ENCODE measurements at regions not wholly inside any gene's neighbourhood (a gene's known extent, or its start where the extent isn't known, plus 50 kb on each side); places are given as distances from the start of the nearest gene placed in this dataset.

- TF ChIP-seq FOXK2 (IDR thresholded peaks at IDR 0.05), result no peak
- no peak for TF ChIP-seq SP1 (IDR thresholded peaks at IDR 0.05)
- no peak for TF ChIP-seq CTBP1 (IDR thresholded peaks at IDR 0.05; ENCODE audit: borderline replicate concordance)
- no peak for TF ChIP-seq NFRKB (IDR thresholded peaks at IDR 0.05)
- no peak for TF ChIP-seq PKNOX1 (IDR thresholded peaks at IDR 0.05)
- no peak for TF ChIP-seq HDGF (IDR thresholded peaks at IDR 0.05; ENCODE audit: borderline replicate concordance)
- TF ChIP-seq LEF1 (IDR thresholded peaks at IDR 0.05; ENCODE audit: borderline replicate concordance), result no peak
- TF ChIP-seq ZNF384 (IDR thresholded peaks at IDR 0.05), result no peak
- TF ChIP-seq TARDBP (IDR thresholded peaks at IDR 0.05), result no peak
- TF ChIP-seq FOXA1 (IDR thresholded peaks at IDR 0.05), result no peak
- no peak for TF ChIP-seq L3MBTL2 (conservative IDR thresholded peaks at IDR 0.05)
- TF ChIP-seq SUZ12 (IDR thresholded peaks at IDR 0.05), result no peak
- DNase-seq (ENCODE audit: extremely low spot score), result no peak
- ChIA-PET CTCF (no interaction called here), POLR2A (no interaction called here)
Measured at GRCh38 chr12:105961821-105962671, 176.7 kb downstream of the NUAK1 start.

DNA sequence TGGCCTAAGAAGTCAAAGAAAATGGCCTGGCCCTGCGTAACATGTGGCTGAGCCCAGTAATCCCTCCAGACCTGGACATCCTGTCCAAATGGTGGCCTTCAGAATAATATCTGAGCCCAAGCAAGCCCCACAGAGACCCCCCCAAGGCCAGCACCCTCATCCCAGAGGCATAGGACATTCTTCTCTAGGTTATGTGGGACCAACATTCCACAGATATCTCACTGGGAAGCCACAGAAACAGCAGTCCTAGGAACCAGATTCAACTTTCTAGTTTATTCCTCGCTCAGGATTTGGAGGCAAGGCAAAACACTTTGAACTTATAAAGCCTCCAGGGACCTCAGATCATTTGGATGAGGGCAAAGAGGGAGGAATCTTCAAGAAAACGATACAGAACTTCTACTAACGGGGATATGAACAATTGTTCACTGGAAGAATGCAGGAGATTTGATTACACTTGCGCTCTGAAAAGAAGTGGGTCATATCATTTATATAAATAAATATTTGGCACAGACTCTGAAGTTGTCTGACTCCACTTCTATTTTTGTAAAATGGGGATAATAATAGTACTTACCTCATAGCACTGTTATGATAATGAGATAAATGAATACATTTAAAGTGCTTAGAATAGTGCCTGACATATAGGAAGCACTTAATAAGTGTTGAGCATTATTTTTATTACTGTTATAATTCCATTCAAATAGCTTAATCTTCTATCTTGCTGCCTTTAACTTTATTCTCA is 171.5 kb downstream of the NUAK1 start:
- CTCF ChIA-PET, result no interaction called here
- POLR2A ChIA-PET, result no interaction called here
- TF ChIP-seq FOXM1 (IDR thresholded peaks at IDR 0.05; ENCODE audit: borderline replicate concordance) (no peak), PKNOX1 (IDR thresholded peaks at IDR 0.05) (no peak), HDGF (IDR thresholded peaks at IDR 0.05; ENCODE audit: borderline replicate concordance) (no peak), LEF1 (IDR thresholded peaks at IDR 0.05; ENCODE audit: borderline replicate concordance) (no peak), FOXA1 (IDR thresholded peaks at IDR 0.05) (no peak), CTBP1 (IDR thresholded peaks at IDR 0.05; ENCODE audit: borderline replicate concordance) (no peak), SUZ12 (IDR thresholded peaks at IDR 0.05) (no peak), BHLHE40 (IDR thresholded peaks at IDR 0.05; ENCODE audit: borderline replicate concordance) (no peak), NFRKB (IDR thresholded peaks at IDR 0.05) (no peak), ZNF384 (IDR thresholded peaks at IDR 0.05) (no peak)
- DNase-seq (ENCODE audit: extremely low spot score), result no peak

DNA sequence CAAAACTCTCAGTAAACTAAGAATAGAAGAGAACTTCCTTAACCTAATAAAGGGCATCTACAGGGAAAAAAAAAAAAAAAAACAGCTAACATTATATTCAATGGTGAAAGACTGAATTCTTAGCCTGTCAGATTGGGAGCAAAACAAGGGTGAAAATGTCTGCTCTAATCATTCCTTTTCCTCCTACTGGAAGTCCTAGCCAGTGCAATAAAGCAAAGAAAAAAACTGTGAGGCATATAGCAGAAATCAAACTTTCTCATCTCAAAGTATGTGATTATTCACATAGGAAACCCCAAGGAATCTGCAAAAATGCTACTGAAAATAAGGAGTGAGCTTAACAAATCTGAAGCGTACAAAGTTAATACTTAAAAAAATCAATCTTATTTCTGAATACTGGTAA is 170.7 kb downstream of the NUAK1 start:
- TF ChIP-seq LEF1 (IDR thresholded peaks at IDR 0.05; ENCODE audit: borderline replicate concordance) (no peak), ELF4 (IDR thresholded peaks at IDR 0.05) (no peak), SP1 (IDR thresholded peaks at IDR 0.05) (no peak), ARNT (IDR thresholded peaks at IDR 0.05) (no peak)
- ChIA-PET CTCF (no interaction called here), POLR2A (no interaction called here)
- no peak for DNase-seq (ENCODE audit: extremely low spot score)

- ChIA-PET CTCF (no interaction called here), POLR2A (no interaction called here)
- DNase-seq (ENCODE audit: extremely low spot score), result no peak
- TF ChIP-seq L3MBTL2 (conservative IDR thresholded peaks at IDR 0.05), result no peak
- TF ChIP-seq ARNT (IDR thresholded peaks at IDR 0.05), result no peak
- TF ChIP-seq PKNOX1 (IDR thresholded peaks at IDR 0.05), result no peak
- no peak for TF ChIP-seq LEF1 (IDR thresholded peaks at IDR 0.05; ENCODE audit: borderline replicate concordance)
Measured at GRCh38 chr12:105970885-105971284, 167.9 kb downstream of the NUAK1 start.

DNA sequence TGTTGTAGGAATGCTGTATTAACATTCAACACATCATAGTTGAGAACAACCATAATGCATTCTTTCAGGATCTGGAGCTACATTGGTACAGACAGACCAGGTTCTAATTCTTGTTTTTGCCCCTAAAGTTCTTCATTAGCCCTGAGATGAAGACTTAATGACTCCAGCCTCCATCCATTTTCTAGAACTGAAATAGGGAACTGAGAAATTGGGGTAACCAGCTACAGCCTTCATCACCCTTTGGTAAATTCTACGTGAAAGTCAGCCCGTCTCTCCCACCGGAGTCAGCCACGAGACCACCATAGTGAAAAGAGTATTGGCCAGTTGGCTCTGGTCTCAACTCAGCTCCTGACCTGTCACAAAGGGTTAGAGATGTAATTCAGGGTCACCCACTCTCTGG is 164.0 kb downstream of the NUAK1 start:
- ChIA-PET POLR2A (no interaction called here), CTCF (no interaction called here)
- no peak for TF ChIP-seq TARDBP (IDR thresholded peaks at IDR 0.05)
- no peak for TF ChIP-seq ELF4 (IDR thresholded peaks at IDR 0.05)
- no peak for TF ChIP-seq PKNOX1 (IDR thresholded peaks at IDR 0.05)
- no peak for TF ChIP-seq HDGF (IDR thresholded peaks at IDR 0.05; ENCODE audit: borderline replicate concordance)
- TF ChIP-seq ARNT (IDR thresholded peaks at IDR 0.05), result no peak
- TF ChIP-seq BHLHE40 (IDR thresholded peaks at IDR 0.05; ENCODE audit: borderline replicate concordance), result no peak
- TF ChIP-seq LEF1 (IDR thresholded peaks at IDR 0.05; ENCODE audit: borderline replicate concordance), result no peak
- TF ChIP-seq NFRKB (IDR thresholded peaks at IDR 0.05), result no peak
- TF ChIP-seq CTBP1 (IDR thresholded peaks at IDR 0.05; ENCODE audit: borderline replicate concordance), result no peak
- TF ChIP-seq FOXM1 (IDR thresholded peaks at IDR 0.05; ENCODE audit: borderline replicate concordance), result no peak
- TF ChIP-seq FOXA1 (IDR thresholded peaks at IDR 0.05), result no peak
- no peak for TF ChIP-seq ZNF384 (IDR thresholded peaks at IDR 0.05)
- TF ChIP-seq SP1 (IDR thresholded peaks at IDR 0.05), result no peak
- TF ChIP-seq SUZ12 (IDR thresholded peaks at IDR 0.05), result no peak
- no peak for TF ChIP-seq L3MBTL2 (conservative IDR thresholded peaks at IDR 0.05)
- no peak for TF ChIP-seq FOXK2 (IDR thresholded peaks at IDR 0.05)
- no peak for DNase-seq (ENCODE audit: extremely low spot score)

GRCh38 chr12:105975351-105975750 is 163.4 kb downstream of the NUAK1 start:
- DNase-seq (ENCODE audit: extremely low spot score), result no peak
- ChIA-PET CTCF (no interaction called here), POLR2A (no interaction called here)
- TF ChIP-seq CTBP1 (IDR thresholded peaks at IDR 0.05; ENCODE audit: borderline replicate concordance) (no peak), ZNF384 (IDR thresholded peaks at IDR 0.05) (no peak), L3MBTL2 (conservative IDR thresholded peaks at IDR 0.05) (no peak), FOXK2 (IDR thresholded peaks at IDR 0.05) (no peak), ARNT (IDR thresholded peaks at IDR 0.05) (no peak), SUZ12 (IDR thresholded peaks at IDR 0.05) (no peak), SP1 (IDR thresholded peaks at IDR 0.05) (no peak), NFRKB (IDR thresholded peaks at IDR 0.05) (no peak), PKNOX1 (IDR thresholded peaks at IDR 0.05) (no peak), ELF4 (IDR thresholded peaks at IDR 0.05) (no peak), HDGF (IDR thresholded peaks at IDR 0.05; ENCODE audit: borderline replicate concordance) (no peak)
